B cell (primary cell): ENCODE measurements at regions not wholly inside any gene's neighbourhood (a gene's known extent, or its start where the extent isn't known, plus 50 kb on each side); places are given as distances from the start of the nearest gene placed in this dataset.

Experiments
- ATAC-seq: fragments of 200-7000 bp; cut with Tn5 transposase; one replicate; pipeline ENCODE4 v1.10.0; 2021; ENCODE audit warnings: low read depth, mild to moderate bottlenecking, moderate number of reproducible peaks, moderate library complexity
- CTCF ChIA-PET: fragments of 350-600 bp; sonication (Branson Sonifier 250); formaldehyde crosslinking; loops from one replicate; lab custom pipeline; 2021; ENCODE audit warnings: antibody characterized with exemption, inconsistent platforms; lab: Charles Lee
- POLR2A ChIA-PET: fragments of 350-600 bp; sonication (Branson Sonifier 250); formaldehyde crosslinking; loops from one replicate; lab custom pipeline; 2021; ENCODE audit warnings: antibody characterized with exemption; lab: Charles Lee
- DNase-seq: peaks from one replicate; pipeline ENCODE4 v3.0.0; 2013
- H2AFZ ChIP-seq: 2 replicates; pipeline ENCODE4 v1.6.1; 2012; ENCODE audit warnings: mild to moderate bottlenecking, low read depth, low read length; ENCODE audit not compliant: insufficient read depth, poor library complexity, severe bottlenecking
- H3K27ac ChIP-seq, 2 donors: 1 replicate in 1 of 2; 2 replicates in 1 of 2; pipeline ENCODE4 v1.5.1; 2012 to 2013; ENCODE audit warnings: low read length in 2 of 2, mild to moderate bottlenecking in 2 of 2, moderate library complexity in 1 of 2
- H3K27me3 ChIP-seq, 4 experiments: fragments of 200-600 bp in 1 of 4; sonication (generic) in 1 of 4; replicated peaks in 1 of 4; 1 replicate in 2 of 4; 2 replicates in 2 of 4; pipeline versions ENCODE4 v1.6.1 to v1.7.0; 2013 to 2016; ENCODE audit warnings: low read length in 3 of 4, mild to moderate bottlenecking in 2 of 4, mixed read lengths in 1 of 4, moderate library complexity in 1 of 4; ENCODE audit not compliant: insufficient read depth in 4 of 4, control insufficient read depth in 3 of 4; ENCODE audit errors: control extremely low read depth in 1 of 4
- H3K36me3 ChIP-seq, 2 experiments: replicated peaks in 1 of 2; 1 replicate in 1 of 2; 2 replicates in 1 of 2; pipeline versions ENCODE4 v1.6.1 to v1.7.1; 2013; ENCODE audit warnings: low read length in 1 of 2; ENCODE audit not compliant: insufficient read depth in 2 of 2, control insufficient read depth in 1 of 2; ENCODE audit errors: control extremely low read depth in 1 of 2, extremely low read depth in 1 of 2
- H3K4me1 ChIP-seq, 2 donors: fragments of 200-600 bp in 1 of 2; sonication (generic) in 1 of 2; 1 replicate in 1 of 2; 2 replicates in 1 of 2; pipeline versions ENCODE4 v1.5.1 to v1.6.1; 2013 to 2017; ENCODE audit warnings: low read length in 2 of 2; ENCODE audit not compliant: control insufficient read depth in 2 of 2, insufficient read depth in 2 of 2
- H3K4me2 ChIP-seq: replicated peaks from 2 replicates; pipeline ENCODE3; 2012; ENCODE audit warnings: mild to moderate bottlenecking, low read depth, low read length; ENCODE audit not compliant: poor library complexity, severe bottlenecking
- H3K4me3 ChIP-seq, 5 experiments: fragments of 200-600 bp in 1 of 5; sonication (generic) in 1 of 5; 1 replicate in 3 of 5; 2 replicates in 2 of 5; pipeline versions ENCODE4 v1.5.1 to v1.7.0; 2011 to 2016; ENCODE audit warnings: low read length in 4 of 5, mild to moderate bottlenecking in 4 of 5, low read depth in 2 of 5, control low read depth in 1 of 5, moderate library complexity in 1 of 5; ENCODE audit not compliant: insufficient read depth in 1 of 5; ENCODE audit errors: control extremely low read depth in 1 of 5, extremely low read depth in 1 of 5
- H3K79me2 ChIP-seq: fragments of 200-600 bp; sonication (generic); one replicate; pipeline ENCODE4 v1.6.0; 2016; ENCODE audit warnings: low read length; ENCODE audit not compliant: control insufficient read depth, insufficient read depth
- H3K9ac ChIP-seq: fragments of 200-600 bp; sonication (generic); 2 replicates; pipeline ENCODE4 v1.6.1; 2017; ENCODE audit warnings: mild to moderate bottlenecking, low read length, moderate library complexity
- H3K9me3 ChIP-seq, 3 donors: one replicate each; pipeline versions ENCODE4 v1.6.1 to v1.7.1; 2013; ENCODE audit warnings: low read length in 2 of 3; ENCODE audit not compliant: control insufficient read depth in 2 of 3, insufficient read depth in 1 of 3; ENCODE audit errors: control extremely low read depth in 1 of 3
- H4K20me1 ChIP-seq: 2 replicates; pipeline ENCODE4 v1.6.0; 2012; ENCODE audit warnings: mild to moderate bottlenecking, low read length; ENCODE audit not compliant: insufficient read depth, control insufficient read depth, poor library complexity, severe bottlenecking
- H3K27ac Mint-ChIP-seq: one replicate; pipeline ENCODE4 v1.8.0; 2021; ENCODE audit warnings: mixed read lengths
- H3K27me3 Mint-ChIP-seq: one replicate; pipeline ENCODE4 v1.8.0; 2021; ENCODE audit warnings: mixed read lengths
- H3K4me1 Mint-ChIP-seq: one replicate; pipeline ENCODE4 v1.8.0; 2021; ENCODE audit warnings: mixed read lengths
- H3K4me3 Mint-ChIP-seq: one replicate; pipeline ENCODE4 v1.8.0; 2021; ENCODE audit warnings: mixed read lengths
- H3K9me3 Mint-ChIP-seq: one replicate; pipeline ENCODE4 v1.8.0; 2022; ENCODE audit warnings: mixed read lengths; ENCODE audit not compliant: insufficient read depth
- CTCF ChIP-seq: fragments of 200-600 bp; IDR thresholded peaks from one replicate; pipeline ENCODE4 v1.8.0; 2022; ENCODE audit warnings: antibody characterized with exemption, mild to moderate bottlenecking
- EZH2 ChIP-seq: IDR thresholded peaks from 2 replicates; pipeline ENCODE4 v1.6.1; 2012; ENCODE audit warnings: borderline replicate concordance, low read depth, mild to moderate bottlenecking, moderate library complexity, low read length; ENCODE audit not compliant: insufficient read depth, poor library complexity, severe bottlenecking
- WGBS: methylation state at CpG from one replicate; pipeline ENCODE4 v1.1.5; 2013; ENCODE audit warnings: missing lambda C conversion rate; ENCODE audit not compliant: insufficient coverage; 5-methylcytosine and 5-hydroxymethylcytosine counted together
- intact Hi-C: fragments of 100-400 bp; cut with micrococcal nuclease; formaldehyde crosslinking; loops from one replicate; pipeline ENCODE4 v1.10.0; 2022

DNA sequence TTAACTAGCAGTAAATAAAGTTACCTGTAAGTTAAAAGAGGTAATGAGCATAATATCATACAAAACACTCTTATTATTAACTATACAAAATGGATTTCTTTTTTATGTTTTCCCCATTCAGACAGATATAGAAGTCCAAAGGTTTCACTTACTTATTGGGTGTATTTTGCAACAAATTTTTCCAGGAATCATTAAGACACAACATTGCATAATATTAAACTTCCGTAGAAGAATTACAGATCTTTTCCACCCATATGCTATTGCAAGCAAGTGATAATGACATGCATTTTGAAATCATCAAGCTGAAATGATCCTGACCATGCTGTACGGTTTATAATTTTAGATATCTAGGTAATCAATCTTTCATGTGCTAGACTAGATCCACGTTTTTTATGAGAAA lies 957.0 kb downstream of the NCAM2 start:
- H3K4me3 Mint-ChIP-seq, result no peak overlapping the region
- WGBS, result no CpG with 5 or more reads among the region's 3 CpGs

GRCh38 chr21:21957490-21957889 lies 959.3 kb downstream of the NCAM2 start:
- no peak overlapping the region for H2AFZ ChIP-seq
- CTCF ChIA-PET, result no interaction called here
- H3K4me3 ChIP-seq, result no peak overlapping the region
- H3K4me3 Mint-ChIP-seq, result no peak overlapping the region
- H3K36me3 ChIP-seq, result no peaks in the 10 kb centered on the region
- peaks cover 0 to 1% (median 0%) of the 10 kb centered on the region in 3 donors for H3K9me3 ChIP-seq
- H4K20me1 ChIP-seq, result no peaks in the 10 kb centered on the region
- peaks cover 2% of the 10 kb centered on the region for H3K9me3 Mint-ChIP-seq
- TF ChIP-seq CTCF (no peak), EZH2 (no peak)
- POLR2A ChIA-PET, result no interaction called here
- no peak overlapping the region for H3K27ac ChIP-seq
- intact Hi-C loops, result no loop called here
- H3K79me2 ChIP-seq, result no peaks in the 10 kb centered on the region
- no peaks in the 10 kb centered on the region for H3K27me3 Mint-ChIP-seq
- ATAC-seq, result no peak
- no peaks in the 10 kb centered on the region for H3K4me1 Mint-ChIP-seq
- no peaks in the 10 kb centered on the region for H3K4me1 ChIP-seq
- no peak overlapping the region for H3K27ac Mint-ChIP-seq
- no peak overlapping the region for H3K9ac ChIP-seq
- H3K4me2 ChIP-seq, result no peak overlapping the region
- no peak for DNase-seq
- no CpG with 5 or more reads among the region's 1 CpG for WGBS
- H3K27me3 ChIP-seq, result no peaks in the 10 kb centered on the region

More for the DNA sequence above, 957.0 kb downstream of the NCAM2 start:
- H3K4me2 ChIP-seq, result no peak overlapping the region
- Mint-ChIP-seq H3K4me1 (no peaks in the 10 kb centered on the region), H3K9me3 (peaks cover 7% of the 10 kb centered on the region), H3K27ac (no peak overlapping the region), H3K27me3 (no peaks in the 10 kb centered on the region)
- no peak overlapping the region for H2AFZ ChIP-seq
- no peak for TF ChIP-seq EZH2
- no peak for TF ChIP-seq CTCF
- DNase-seq (no peak), ATAC-seq (no peak)
- POLR2A ChIA-PET, result no interaction called here
- no peak overlapping the region for H3K27ac ChIP-seq
- no peak overlapping the region for H3K9ac ChIP-seq
- no peaks in the 10 kb centered on the region for H4K20me1 ChIP-seq
- no peaks in the 10 kb centered on the region for H3K79me2 ChIP-seq
- no peaks in the 10 kb centered on the region for H3K36me3 ChIP-seq
- CTCF ChIA-PET, result no interaction called here
- H3K9me3 ChIP-seq, result peaks cover 0 to 3% (median 1%) of the 10 kb centered on the region in 3 donors
- no peaks in the 10 kb centered on the region for H3K27me3 ChIP-seq
- no peak overlapping the region for H3K4me3 ChIP-seq
- no peaks in the 10 kb centered on the region for H3K4me1 ChIP-seq
- intact Hi-C loops, result no loop called here
